PC-3 (cell line): ENCODE measurements at regions not wholly inside any gene's neighbourhood (a gene's known extent, or its start where the extent isn't known, plus 50 kb on each side); places are given as distances from the start of the nearest gene placed in this dataset.

Experiments used
- ATAC-seq: fragments of 200-7000 bp; cut with Tn5 transposase; 2 replicates; pipeline ENCODE4 v1.9.1; 2020; ENCODE audit warnings: mild to moderate bottlenecking, moderate library complexity
- BruUV-seq: library from RNA; stranded (reverse); fragments of 400-500 nt; replicated peaks from 2 replicates; lab custom pipeline; 2021; lab: Mats Ljungman, UMichigan
- CTCF ChIA-PET: fragments of 300-600 bp; sonication (Branson Sonifier 250); formaldehyde crosslinking; loops from one replicate; lab custom pipeline; 2022; ENCODE audit warnings: antibody characterized with exemption; lab: Charles Lee
- POLR2A ChIA-PET: fragments of 300-600 bp; sonication (Branson Sonifier 250); formaldehyde crosslinking; loops from one replicate; lab custom pipeline; 2022; ENCODE audit warnings: antibody characterized with exemption; ENCODE audit not compliant: unreplicated experiment; lab: Charles Lee
- DNase-seq: peaks from one replicate; pipeline ENCODE4 v3.0.0-alpha.2; 2015
- H2AFZ ChIP-seq: fragments of 300-600 bp; sonication (generic); 2 replicates; pipeline ENCODE4 v1.6.0; 2016; ENCODE audit warnings: antibody characterized with exemption, low read length
- H3F3A ChIP-seq: fragments of 300-600 bp; sonication (generic); one replicate; pipeline ENCODE4 v1.6.0; 2017; ENCODE audit warnings: antibody characterized with exemption, low read length, control low read depth, mild to moderate bottlenecking; ENCODE audit not compliant: unreplicated experiment
- H3K27ac ChIP-seq: fragments of 300-600 bp; sonication (generic); 2 replicates; pipeline ENCODE4 v1.5.1; 2016; ENCODE audit warnings: mild to moderate bottlenecking, low read length
- H3K27me3 ChIP-seq: fragments of 300-600 bp; sonication (generic); 2 replicates; pipeline ENCODE4 v1.6.1; 2016; ENCODE audit warnings: low read length, mixed read lengths
- H3K36me3 ChIP-seq: fragments of 300-600 bp; sonication (generic); 2 replicates; pipeline ENCODE4 v1.6.1; 2016; ENCODE audit warnings: low read depth, mixed run types, low read length, mixed read lengths
- H3K4me1 ChIP-seq: fragments of 300-600 bp; sonication (generic); 2 replicates; pipeline ENCODE4 v1.5.1; 2016; ENCODE audit warnings: low read length; ENCODE audit not compliant: insufficient read depth
- H3K4me2 ChIP-seq: fragments of 300-600 bp; sonication (generic); 2 replicates; pipeline ENCODE4 v1.6.0; 2016; ENCODE audit warnings: low read length
- H3K4me3 ChIP-seq: fragments of 300-600 bp; sonication (generic); 2 replicates; pipeline ENCODE4 v1.5.1; 2016; ENCODE audit warnings: mild to moderate bottlenecking, low read length, mixed read lengths
- H3K79me2 ChIP-seq: fragments of 300-600 bp; sonication (generic); 2 replicates; pipeline ENCODE4 v1.6.1; 2017; ENCODE audit warnings: low read length, mixed read lengths
- H3K9ac ChIP-seq: fragments of 300-600 bp; sonication (generic); 2 replicates; pipeline ENCODE4 v1.6.0; 2016; ENCODE audit warnings: mild to moderate bottlenecking, low read length
- H3K9me2 ChIP-seq: fragments of 300-600 bp; sonication (generic); replicated peaks from 2 replicates; pipeline ENCODE4 v1.6.1; 2016; ENCODE audit warnings: mixed run types, low read length, mixed read lengths
- H3K9me3 ChIP-seq: fragments of 300-600 bp; sonication (generic); 2 replicates; pipeline ENCODE4 v1.6.1; 2016; ENCODE audit warnings: low read length, mixed read lengths
- H4K20me1 ChIP-seq: fragments of 300-600 bp; sonication (generic); 2 replicates; pipeline ENCODE4 v1.6.1; 2016; ENCODE audit warnings: low read length, mixed read lengths
- CTCF ChIP-seq: fragments of 300-600 bp; sonication (generic); conservative IDR thresholded peaks from 2 replicates; pipeline ENCODE4 v1.5.1; 2017; ENCODE audit warnings: antibody characterized with exemption, low read depth, mild to moderate bottlenecking, low read length
- EZH2 ChIP-seq: fragments of 300-600 bp; sonication (generic); IDR thresholded peaks from one replicate; pipeline ENCODE4 v1.6.1; 2017; ENCODE audit warnings: antibody characterized with exemption, mild to moderate bottlenecking, low read length; ENCODE audit not compliant: unreplicated experiment
- EZH2phosphoT487 ChIP-seq: fragments of 300-600 bp; sonication (generic); IDR thresholded peaks from 2 replicates; pipeline ENCODE4 v1.6.1; 2018; ENCODE audit warnings: mild to moderate bottlenecking, antibody characterized with exemption, low read length, borderline replicate concordance
- intact Hi-C: fragments of 100-400 bp; cut with micrococcal nuclease; formaldehyde crosslinking; loops from 2 replicates; pipeline ENCODE4 v1.9.0; 2023

DNA sequence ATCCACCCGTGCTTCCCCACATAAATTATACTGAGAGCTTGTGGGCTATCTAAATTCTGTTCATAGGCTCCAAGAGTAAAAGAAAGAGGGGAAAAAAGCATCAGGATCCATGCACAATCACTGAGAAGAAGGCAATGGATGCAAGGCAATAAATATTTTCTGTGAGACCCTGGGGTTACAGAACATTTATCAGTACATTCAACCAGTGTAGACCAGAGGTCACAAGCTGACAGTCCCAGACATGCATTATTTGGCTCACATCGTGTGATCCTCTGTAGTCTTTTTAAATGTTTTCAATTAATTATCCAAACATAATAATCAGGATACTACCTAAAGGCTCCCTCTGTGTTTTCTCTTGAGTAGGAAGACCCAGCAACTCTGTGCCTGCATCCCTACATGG is 267.9 kb upstream of the CAND1 start:
- ATAC-seq (no peak), DNase-seq (no peak)
- POLR2A ChIA-PET = no interaction called here
- Histone ChIP-seq H3K4me3 (no peak overlapping the region), H3K4me1 (0 out of 2 replicates have a peak, but pooled peaks cover 4% of the 10 kb centered on the region), H3K4me2 (no peak overlapping the region), H3K9me2 (no peaks in the 10 kb centered on the region), H3K27me3 (no peaks in the 10 kb centered on the region), H4K20me1 (no peaks in the 10 kb centered on the region), H3K9me3 (no peaks in the 10 kb centered on the region), H3K27ac (no peak overlapping the region), H3F3A (no peaks in the 10 kb centered on the region), H3K79me2 (no peaks in the 10 kb centered on the region), H3K9ac (no peak overlapping the region), H2AFZ (no peak overlapping the region), H3K36me3 (no peaks in the 10 kb centered on the region)
- TF ChIP-seq EZH2phosphoT487 = no peak
- TF ChIP-seq CTCF = no peak
- no peak for TF ChIP-seq EZH2
- intact Hi-C loops = no loop called here
- CTCF ChIA-PET = no interaction called here
- BruUV-seq = no TSS peak

DNA sequence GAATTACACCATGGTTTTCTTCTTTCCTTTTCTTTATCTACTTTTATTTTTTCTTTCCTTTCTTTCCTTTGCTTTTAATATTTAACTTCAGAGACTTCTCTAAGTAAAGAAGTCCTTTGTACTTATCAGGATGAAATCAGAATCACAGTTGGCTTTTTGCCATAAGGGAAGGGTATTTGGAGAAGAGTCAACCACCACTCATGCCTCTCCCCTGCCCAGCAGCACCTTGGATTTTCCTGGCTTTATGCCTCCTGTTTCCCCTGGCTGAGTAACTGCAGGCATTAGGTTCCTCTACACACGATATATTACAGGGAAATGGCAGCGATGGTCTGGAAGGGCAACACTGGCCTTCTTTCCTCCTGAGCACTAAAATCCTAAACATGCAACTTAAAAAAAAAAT is 266.4 kb upstream of the CAND1 start:
- H3K9me3 ChIP-seq = no peaks in the 10 kb centered on the region
- no peak overlapping the region for H3K27ac ChIP-seq
- no peak overlapping the region for H2AFZ ChIP-seq
- intact Hi-C loops = no loop called here
- H3K4me3 ChIP-seq = no peak overlapping the region
- POLR2A ChIA-PET = no interaction called here
- 0 out of 2 replicates have a peak, but pooled peaks cover 4% of the 10 kb centered on the region for H3K4me1 ChIP-seq
- no peaks in the 10 kb centered on the region for H3K9me2 ChIP-seq
- no peak for TF ChIP-seq EZH2phosphoT487
- TF ChIP-seq EZH2 = no peak
- no peak for TF ChIP-seq CTCF
- no peaks in the 10 kb centered on the region for H3F3A ChIP-seq
- ATAC-seq = no peak
- no peaks in the 10 kb centered on the region for H3K79me2 ChIP-seq
- CTCF ChIA-PET = no interaction called here
- no TSS peak for BruUV-seq
- no peaks in the 10 kb centered on the region for H3K36me3 ChIP-seq
- no peaks in the 10 kb centered on the region for H3K27me3 ChIP-seq
- DNase-seq = peak; percentile 52
- H3K4me2 ChIP-seq = no peak overlapping the region
- H4K20me1 ChIP-seq = no peaks in the 10 kb centered on the region
- H3K9ac ChIP-seq = no peak overlapping the region

GRCh38 chr12:67006610-67007009 is 262.5 kb upstream of the CAND1 start:
- Histone ChIP-seq H4K20me1 (no peaks in the 10 kb centered on the region), H3F3A (no peaks in the 10 kb centered on the region), H3K9ac (no peak overlapping the region), H3K4me3 (no peak overlapping the region), H3K27ac (no peak overlapping the region), H3K4me2 (no peak overlapping the region), H2AFZ (no peak overlapping the region), H3K9me3 (no peaks in the 10 kb centered on the region), H3K9me2 (no peaks in the 10 kb centered on the region), H3K79me2 (no peaks in the 10 kb centered on the region), H3K36me3 (no peaks in the 10 kb centered on the region), H3K27me3 (no peaks in the 10 kb centered on the region), H3K4me1 (0 out of 2 replicates have a peak, but pooled peaks cover 4% of the 10 kb centered on the region)
- TF ChIP-seq EZH2phosphoT487 (no peak), EZH2 (no peak), CTCF (no peak)
- ATAC-seq (no peak), DNase-seq (no peak)
- intact Hi-C loops = no loop called here
- no TSS peak for BruUV-seq
- CTCF ChIA-PET = no interaction called here
- POLR2A ChIA-PET = no interaction called here
